NCI-H2171 treated with DMSO at 0.1 percent for 48 hours (cell line): ENCODE measurements at regions not wholly inside any gene's neighbourhood (a gene's known extent, or its start where the extent isn't known, plus 50 kb on each side); places are given as distances from the start of the nearest gene placed in this dataset.
"Not testable (repeated sequence)": the region's sequence is repeated elsewhere in the genome, so short reads cannot be mapped to it uniquely, and the experiment has no call there.

Experiments
- DNase-seq: peaks from one replicate; lab custom pipeline; 2025; lab: John Stamatoyannopoulos, UW

- no peak for DNase-seq
Observed at GRCh38 chr12:83361475-83361874, 674.8 kb downstream of the TMTC2 start.

- no peak for DNase-seq
Observed at GRCh38 chr12:83361071-83361470, 674.4 kb downstream of the TMTC2 start.

DNA sequence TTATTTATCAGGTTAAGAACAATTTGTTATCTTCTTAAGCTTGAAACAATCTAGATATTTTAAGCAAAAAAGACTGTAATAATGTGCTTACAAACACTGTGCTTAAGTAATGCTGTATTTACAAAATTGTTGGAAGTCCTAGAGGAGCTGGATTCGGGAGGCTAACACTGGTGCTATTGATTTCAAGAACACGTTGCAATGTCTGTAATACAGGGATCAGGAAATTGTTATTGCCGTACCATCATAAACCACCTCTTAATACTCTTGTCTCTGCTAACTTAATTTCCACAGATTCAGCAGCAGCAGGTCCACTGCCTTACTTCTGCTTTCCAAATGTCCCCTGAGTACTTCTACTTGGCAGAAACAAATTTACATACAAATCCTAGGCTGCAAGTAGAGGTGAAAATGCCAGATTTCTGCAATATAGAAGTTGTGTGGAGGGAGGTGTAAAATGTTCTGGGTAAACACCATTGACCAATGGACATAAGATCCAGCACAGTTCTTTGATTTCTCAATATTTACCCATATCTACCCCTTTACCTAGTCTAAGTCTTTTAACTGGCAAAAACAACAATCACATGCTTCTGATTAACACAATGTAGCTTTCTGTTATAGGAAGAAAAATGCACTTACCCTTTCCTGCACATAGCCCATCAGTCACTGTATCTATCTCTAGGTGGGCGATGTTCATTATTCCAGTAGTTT, 663.4 kb downstream of the TMTC2 start:
- no peak for DNase-seq

GRCh38 chr12:83346333-83346732, 659.6 kb downstream of the TMTC2 start:
- no peak for DNase-seq

GRCh38 chr12:83343767-83344166, 657.1 kb downstream of the TMTC2 start:
- no peak for DNase-seq

DNA sequence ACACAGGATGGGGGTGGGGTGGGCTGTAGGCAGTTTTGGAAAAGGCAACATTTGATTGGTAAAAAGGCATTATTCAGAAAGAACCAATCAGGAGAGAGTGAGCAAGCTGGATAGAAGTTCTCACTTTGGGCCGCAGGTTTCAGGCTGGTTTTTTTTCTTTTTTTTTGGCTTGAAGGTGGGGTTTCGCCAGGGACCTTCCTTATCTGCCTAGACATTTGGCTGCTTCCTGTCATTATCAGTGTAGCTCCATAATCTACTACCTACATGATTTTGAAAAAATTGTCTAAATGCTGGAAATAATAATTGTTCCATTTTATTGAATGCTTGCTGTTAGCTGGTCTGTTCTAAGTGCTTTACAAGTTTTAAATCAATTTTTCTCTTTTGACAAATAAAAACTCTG, 649.0 kb downstream of the TMTC2 start:
- DNase-seq, result no peak

DNA sequence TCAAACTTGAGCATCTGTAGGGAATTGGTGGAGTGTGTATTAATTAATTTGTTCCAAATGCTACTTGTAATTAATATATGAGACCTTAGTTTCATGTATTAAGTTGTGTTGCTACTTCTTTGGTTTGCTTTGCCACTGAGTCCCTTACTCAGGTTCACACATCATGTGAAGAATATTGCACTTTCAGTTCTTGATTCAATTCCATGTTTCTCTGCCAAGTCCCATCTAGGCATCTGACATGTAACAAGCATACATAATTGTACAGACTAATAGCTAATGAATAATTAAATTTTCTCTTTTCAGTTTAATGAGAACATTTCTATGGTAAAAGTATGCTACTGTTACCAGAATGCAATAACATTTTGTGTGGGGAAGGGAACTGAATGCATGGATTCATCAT, 640.0 kb downstream of the TMTC2 start:
- DNase-seq, result no peak

GRCh38 chr12:83323866-83324265, 637.2 kb downstream of the TMTC2 start:
- DNase-seq, result no peak

DNA sequence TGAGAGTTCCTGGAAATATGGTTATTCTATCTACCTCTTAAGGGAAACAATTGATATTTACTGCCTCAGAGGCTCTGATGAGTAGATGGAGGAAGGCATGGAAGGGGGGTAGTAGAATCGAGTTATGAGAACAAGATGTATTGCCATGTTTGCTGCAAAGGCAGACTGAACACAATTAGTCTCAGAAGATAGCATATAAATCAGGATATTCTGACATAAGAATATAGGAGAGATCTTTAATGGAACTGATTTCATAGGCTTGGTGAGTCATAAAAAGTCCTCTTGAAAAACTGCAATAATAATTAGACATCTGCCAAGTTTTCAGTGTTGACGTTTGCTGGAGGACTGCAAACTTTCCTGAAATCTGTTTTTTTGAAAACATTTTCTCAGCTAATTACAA, 636.1 kb downstream of the TMTC2 start:
- peak; percentile 23 for DNase-seq

GRCh38 chr12:83321971-83322370, 635.3 kb downstream of the TMTC2 start:
- no peak for DNase-seq

DNA sequence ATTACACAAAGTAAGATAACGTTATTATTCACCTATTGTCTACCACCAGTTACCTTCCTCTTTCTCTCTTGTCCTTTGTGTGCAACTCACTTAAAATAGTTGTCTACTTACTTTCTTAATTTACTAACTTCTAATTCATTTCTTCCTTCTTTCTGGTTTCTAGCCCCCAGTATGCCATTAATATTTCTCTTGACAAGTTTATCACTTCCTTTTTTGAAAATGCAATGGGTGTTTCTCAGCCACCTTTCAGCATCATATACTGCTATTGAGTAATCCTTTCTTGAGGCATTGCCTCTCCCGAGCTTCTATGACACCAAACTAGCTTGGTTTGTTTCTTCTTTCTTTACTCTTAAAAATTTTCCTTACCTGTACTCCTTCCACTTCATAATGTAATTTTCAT, 633.6 kb downstream of the TMTC2 start:
- DNase-seq, result no peak

DNA sequence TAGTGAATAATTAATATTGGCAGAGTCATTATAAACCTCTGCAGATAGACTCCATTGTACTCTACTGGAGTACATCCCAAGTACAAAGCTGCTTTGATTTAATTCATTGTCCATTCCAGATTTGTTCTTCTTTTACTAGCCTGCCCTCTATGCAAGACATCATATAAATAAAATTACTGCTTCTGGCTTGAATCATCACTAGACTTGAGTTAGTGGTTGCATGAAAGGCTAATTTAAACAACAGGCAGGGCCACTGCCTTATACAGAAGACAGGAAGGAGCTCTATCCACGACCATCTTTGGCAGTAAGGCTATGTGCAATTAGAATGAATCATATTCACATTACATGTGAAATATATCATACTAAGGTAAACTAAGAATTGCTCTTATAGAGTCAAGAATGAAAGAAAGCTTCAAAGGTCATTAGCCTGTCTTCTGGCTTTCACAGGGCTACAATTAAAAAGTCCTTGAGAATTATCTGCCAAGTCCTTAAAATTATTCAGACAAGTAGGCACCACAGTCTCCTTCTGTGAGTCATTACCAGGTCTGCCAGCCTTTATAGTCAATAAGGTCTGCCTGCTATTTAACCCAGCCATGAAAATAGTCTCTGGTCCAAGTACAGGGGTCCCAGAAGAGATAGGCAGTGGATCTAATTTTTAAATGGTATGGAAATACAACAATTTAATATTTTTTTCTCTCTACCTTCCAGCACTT, 631.8 kb downstream of the TMTC2 start:
- no peak for DNase-seq

GRCh38 chr12:83317595-83317994, 630.9 kb downstream of the TMTC2 start:
- DNase-seq, result no peak

GRCh38 chr12:83313827-83314226, 627.1 kb downstream of the TMTC2 start:
- peak; percentile 32 for DNase-seq

DNA sequence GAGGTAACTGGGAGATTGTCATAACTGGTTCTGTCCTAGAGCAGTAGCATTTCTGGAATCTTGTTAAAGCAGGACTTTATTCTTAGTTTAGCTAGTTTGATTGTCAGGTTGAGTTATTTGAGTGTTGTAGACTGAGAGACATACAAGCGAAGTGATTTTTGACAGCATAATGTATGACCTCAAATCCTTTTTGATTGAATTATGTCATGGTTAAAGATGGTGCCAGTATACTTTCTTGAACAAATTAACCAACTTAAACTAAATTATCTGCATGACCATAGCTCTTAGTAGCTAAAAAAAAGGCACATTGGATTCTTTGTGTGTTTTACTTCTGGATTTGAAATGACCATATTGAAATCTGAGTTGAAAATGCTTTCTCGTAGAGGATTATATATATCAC, 626.6 kb downstream of the TMTC2 start:
- no peak for DNase-seq

DNA sequence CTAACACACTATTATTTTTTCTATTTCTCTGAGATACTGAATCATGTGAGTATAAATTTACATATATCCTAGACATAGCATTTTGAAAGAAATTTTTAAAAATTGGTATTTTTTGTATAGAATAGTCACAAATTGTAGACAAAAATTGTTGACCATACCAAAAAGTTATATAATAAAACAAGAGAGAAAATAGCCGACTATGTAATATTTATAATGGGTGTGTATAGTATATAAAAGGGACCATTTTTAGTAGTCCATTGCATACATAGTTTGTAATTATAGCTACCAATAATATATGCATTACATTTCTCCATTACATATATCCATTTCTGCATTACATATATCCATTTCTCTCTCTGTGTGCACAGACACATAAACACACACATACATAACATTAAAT, 590.2 kb downstream of the TMTC2 start:
- no peak for DNase-seq

- DNase-seq, result no peak
Observed at GRCh38 chr12:83271201-83271600, 584.5 kb downstream of the TMTC2 start.

DNA sequence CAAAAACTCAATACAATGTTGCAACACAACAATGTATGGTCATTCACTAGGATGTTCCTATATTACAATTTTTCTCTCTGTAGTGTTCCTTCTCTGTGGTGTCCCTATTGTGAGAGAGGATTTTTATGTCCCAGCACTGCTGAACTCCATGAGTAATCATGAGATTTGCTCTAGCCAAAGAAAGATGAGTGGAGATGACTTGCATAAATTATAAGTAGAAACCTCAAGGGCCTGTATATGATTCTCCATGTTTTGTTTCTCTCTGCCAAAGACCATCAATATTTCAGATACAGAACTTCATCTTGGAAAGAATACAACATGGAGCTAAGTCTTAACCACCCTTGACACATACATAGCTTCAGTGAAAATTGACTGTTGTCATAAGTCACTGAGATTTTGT, 579.1 kb downstream of the TMTC2 start:
- DNase-seq, result no peak

GRCh38 chr12:83261998-83262397, 575.3 kb downstream of the TMTC2 start:
- DNase-seq, result peak; percentile 4

DNA sequence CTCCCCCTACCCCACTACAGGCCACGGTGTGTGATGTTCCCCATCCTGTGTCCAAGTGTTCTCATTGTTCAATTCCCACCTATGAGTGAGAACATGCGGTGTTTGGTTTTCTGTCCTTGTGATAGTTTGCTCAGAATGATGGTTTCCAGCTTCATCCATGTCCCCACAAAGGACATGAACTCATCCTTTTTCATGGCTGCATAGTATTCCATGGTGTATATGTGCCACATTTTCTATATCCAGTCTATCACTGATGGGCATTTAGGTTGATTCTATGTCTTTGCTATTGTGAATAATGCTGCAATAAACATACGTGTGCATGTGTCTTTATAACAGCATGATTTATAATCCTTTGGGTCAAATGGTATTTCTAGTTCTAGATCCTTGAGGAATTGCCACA, 573.4 kb downstream of the TMTC2 start:
- DNase-seq, result not testable (repeated sequence)

DNA sequence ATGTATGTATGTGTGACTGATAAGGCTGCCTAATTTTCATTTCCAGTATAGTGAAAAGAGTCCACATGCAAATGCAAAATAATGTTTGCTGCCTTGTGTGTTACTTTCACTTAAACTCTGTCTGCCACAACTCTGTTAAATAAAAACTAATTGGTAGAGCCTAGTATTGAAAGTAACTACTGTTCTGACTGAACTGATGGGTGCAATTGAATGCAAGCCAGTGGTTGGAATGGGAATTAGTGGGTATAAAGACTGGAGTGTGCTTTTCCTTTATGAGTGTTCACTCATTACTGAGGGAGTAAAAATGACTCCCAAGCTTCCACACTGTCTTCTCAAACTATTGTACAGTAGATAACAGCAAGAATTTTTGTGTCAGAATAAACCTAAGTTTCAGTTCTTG, 571.0 kb downstream of the TMTC2 start:
- no peak for DNase-seq

DNA sequence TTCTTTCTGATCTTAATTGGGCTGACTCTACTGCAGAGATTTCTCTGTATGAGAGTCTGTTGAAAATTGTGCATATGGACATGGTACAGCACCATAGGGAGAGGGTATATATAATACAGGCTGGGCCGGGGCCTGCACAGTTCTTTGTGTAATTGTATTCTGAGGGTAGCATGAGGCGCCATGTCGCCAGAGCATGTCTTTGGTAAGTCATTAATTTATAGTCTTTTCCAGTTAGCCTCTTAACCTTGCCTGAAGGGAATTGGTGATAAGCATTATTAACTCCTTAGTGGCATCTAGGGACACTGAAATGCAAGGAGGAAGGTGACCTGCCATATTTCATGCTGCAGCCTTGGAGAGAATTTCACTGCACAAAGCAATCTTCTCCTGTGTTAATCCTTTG, 569.9 kb downstream of the TMTC2 start:
- DNase-seq, result no peak

GRCh38 chr12:83250866-83251265, 564.2 kb downstream of the TMTC2 start:
- DNase-seq, result no peak

DNA sequence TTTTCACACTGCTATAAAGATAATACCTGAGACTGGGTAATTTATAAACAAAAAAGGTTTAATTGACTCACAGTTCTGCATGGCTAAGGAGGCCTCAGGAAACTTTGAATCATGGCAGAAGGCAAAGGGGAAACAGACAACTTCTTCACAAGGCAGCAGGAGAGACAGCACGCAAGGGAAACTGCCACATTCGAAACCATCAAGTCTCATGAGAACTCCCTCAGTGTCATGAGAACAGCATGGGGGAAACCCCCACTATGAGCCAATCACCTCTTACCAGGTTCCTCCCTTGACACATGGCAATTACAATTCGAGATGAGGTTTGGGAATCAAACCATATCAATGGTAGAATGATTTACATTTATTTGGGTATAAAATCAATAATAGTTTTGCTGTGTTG, 558.5 kb downstream of the TMTC2 start:
- DNase-seq, result no peak
